GM19467 (cell line): ENCODE measurements at regions not wholly inside any gene's neighbourhood (a gene's known extent, or its start where the extent isn't known, plus 50 kb on each side); places are given as distances from the start of the nearest gene placed in this dataset.

Source experiments
- ATAC-seq: cut with Tn5 transposase; IDR thresholded peaks from one replicate; pipeline ENCODE4 v1.9.1; 2021; ENCODE audit warnings: mild to moderate bottlenecking, moderate library complexity; ENCODE audit not compliant: unreplicated experiment

DNA sequence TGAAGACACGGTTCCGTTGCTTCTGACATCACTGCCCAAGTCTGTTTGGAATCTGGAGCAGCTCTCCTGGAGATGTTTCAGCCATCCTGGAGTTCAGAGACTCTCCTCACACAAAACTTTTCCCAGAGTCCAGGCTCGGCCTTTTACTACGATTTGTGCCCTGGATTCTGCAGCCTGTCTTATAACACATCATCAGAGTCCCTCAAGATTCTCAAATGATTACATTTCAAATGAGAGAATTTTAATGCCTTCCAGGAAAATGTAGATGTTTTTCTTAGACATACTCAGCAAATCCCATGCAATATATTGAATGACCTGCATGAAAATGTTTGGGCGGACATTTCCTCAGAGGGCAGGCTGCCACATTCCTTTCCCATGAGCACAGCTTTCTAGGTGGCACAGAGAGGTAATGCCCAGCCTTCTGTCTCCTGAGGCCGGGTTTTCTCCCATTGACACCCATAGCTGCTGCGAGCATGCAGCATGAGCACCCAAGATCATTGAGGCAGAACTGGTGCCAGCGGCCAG lies 129.1 kb downstream of the SNX19 start:
- ATAC-seq: no peak

DNA sequence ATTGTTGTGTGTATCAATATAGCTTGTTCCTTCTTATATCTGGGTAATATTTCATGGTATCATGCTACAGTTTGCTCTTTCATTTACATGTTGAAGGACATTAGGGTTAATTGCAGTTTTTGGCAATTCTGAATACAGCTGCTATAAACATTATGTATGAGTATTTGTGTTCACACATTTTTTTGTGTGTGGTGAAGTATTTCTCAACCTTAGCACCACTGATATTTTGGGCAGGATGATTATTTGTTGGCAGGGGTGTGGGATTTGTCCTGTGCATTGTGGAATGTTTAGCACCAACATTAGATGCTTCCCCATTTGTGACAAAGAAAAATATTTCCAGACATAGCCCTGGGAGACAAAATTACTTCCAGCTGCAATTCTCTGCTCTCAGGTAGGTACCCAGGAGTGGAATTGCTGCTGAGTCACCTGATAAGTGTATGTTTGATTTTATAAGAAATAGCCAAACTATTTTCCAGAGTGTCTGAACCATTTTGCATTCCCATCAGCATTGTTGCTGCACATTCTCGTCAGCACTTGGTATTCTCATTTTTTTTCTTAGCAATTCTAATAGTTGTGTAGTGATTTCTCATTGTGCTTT lies 128.2 kb downstream of the SNX19 start:
- ATAC-seq: no peak

DNA sequence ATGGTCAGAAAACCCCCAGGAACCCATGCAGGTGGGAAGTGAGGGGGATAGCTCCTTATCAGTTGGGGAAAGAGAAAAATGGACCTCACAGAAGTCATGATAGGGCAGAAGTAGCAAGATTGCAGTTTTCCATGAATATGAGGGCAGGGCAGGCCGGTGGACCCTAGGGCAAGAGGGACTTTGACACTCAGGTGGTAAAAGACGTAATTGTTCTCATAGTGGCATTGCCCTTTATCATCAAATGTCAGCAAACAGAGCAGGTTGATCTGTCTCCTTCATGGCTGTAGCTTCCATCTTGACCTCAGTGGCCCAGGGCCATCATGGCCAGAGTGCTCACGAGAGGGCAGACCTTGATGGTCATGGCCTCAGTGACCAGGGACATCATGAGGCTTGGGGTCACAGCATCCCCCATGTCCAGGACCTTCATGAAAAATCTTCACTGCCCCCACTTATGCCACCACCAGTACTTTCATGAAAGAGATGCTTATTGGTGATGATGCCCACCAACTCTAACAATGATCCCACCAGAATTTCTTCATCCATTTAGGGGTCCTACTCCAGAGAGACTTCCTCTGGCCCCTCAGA lies 127.1 kb downstream of the SNX19 start:
- ATAC-seq: no peak

DNA sequence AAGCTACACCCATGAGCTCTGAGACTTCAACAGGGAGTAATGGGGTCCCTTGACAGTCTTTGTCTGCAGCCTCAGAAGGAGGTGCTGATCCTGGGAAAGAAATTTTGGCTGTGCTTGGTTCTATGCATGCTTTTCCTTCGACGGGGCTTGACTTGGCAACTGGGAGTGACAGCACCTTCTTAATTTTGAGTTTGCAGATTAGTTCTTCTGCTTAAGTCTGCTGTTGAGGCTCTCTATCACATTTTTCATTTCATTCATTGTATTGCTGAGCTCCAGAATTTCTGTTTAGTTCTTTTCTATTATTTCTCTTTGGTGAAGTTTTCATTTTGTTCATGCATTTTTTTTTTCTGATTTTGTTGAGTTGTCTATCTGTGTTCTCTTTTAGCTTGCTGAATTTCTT lies 125.6 kb downstream of the SNX19 start:
- ATAC-seq: no peak

DNA sequence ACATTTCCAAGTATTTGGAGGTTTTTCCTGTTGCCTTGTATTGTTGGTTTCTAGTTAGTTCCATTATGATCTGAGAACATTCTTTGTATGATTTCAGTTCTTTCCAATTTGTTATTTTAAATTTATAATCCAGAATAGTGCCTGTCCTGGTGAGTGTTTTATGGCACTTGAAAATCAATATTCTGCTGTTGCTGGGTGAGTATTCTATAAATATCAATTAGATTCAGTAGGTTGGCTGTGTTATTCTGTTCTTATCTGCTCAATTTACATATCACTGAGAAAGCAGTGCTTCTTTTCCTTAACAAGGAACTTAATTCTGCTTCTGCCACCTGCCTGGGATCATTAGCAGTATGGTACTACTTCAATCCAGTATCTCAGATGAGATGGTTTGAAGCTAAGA lies 123.5 kb downstream of the SNX19 start:
- no peak for ATAC-seq

DNA sequence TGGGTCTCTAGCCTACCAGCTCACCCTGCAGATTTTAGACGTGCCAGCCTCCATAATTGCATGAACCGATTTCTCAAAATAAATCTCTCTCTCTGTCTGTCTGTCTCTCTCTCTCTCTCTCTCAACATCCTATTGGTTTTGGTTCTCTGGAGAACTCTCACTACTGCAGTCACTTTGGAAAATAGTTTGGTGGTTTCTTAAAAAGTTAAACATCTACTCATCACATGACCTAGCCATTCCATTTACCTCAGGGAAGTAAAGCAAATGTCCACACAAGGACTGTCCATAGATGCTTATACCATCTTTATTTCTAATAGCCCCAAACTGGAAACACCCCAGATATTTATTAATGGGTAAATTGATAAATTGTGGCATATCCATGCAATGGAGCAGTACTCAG lies 119.5 kb downstream of the SNX19 start:
- no peak for ATAC-seq

DNA sequence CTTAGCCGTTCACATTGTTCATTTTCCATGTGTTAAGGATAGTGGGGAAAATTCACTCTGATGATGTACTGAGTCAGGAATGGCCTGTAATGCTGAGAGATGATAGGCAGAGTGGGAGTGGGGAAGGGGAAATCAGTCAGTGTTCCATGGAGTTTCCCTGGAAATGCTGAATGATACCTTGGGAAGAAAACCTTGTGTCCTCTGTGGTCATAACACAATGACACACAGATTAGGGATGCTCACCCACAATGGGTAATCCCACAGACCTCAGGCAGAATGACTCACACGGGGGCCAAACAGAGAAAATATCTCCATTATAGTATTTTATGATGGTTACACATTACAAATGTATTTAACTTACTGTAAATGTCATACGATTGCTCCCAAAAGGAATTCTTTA lies 118.0 kb downstream of the SNX19 start:
- no peak for ATAC-seq

DNA sequence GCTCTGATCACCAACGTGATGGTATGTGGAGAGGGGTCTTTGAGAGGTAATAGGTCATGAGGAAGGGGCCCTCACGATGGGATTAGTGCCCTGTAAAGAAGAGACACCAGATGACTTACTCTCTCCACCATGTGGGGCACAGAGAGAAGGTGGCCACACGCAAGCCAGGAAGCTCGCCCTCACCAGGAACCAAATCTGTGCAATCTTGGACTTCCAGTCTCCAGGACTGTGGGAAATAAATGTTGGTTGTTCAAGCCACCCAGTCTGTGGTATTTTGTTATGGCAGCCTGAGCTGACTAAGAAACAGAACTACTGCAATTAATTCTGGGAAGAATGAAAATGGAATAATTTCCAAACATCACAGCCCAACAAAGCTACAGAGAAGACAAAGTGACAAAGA lies 117.5 kb downstream of the SNX19 start:
- no peak for ATAC-seq

DNA sequence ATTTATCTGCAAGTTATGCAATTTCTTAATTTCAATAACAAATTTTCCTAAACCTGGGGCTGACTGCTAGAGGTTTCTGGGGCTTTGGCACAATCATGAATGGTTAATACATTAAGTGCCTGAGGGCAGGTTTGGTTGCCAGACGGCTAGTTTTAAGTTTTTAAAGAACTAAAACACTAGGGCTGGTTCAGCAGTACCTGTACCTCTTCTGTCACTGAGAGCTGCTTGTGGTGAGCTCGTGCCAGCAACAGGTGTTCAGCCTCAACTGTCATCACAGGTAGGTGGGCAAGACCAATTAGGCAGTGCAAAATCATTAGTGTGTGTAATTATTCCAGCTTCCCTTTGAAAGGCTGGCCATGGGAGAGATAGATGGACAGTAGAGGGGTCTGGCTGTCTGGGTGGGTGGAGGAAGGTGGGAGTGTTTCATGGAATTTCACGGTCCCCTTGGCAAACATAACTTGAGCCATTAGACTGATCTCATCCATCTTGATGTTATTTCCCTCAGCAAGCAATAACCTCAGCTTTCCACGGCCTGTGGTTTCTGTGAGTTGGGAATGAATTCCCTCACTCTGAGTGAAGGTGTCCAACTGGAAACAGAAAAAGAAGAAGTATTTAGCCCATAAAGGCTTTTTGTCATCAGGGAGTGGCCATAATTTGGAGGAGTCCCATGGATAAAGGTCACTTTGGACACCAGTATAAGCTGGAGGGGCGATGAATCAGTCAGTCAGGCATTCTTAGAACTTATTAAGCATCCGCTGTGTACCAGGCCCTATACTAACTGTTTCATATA lies 114.8 kb downstream of the SNX19 start:
- no peak for ATAC-seq

DNA sequence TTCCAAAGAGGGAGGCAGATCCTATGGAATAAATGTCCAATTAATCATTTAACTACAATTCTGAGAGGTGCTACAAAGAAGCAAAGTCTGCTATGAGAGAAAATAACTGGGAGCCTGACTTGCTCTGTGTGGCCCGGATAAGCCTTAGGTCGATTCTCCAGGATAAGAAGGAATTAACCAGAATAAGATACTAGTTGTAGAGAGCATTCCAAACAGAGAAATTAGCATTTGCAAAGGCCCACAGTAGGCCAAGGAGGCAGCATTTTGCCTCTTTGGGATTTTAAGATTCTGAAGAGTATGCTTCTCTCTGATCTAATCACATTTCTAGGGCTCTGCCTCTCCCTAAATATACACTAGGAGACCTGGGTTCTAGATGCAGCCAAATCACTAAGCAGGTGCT lies 113.7 kb downstream of the SNX19 start:
- ATAC-seq: no peak

DNA sequence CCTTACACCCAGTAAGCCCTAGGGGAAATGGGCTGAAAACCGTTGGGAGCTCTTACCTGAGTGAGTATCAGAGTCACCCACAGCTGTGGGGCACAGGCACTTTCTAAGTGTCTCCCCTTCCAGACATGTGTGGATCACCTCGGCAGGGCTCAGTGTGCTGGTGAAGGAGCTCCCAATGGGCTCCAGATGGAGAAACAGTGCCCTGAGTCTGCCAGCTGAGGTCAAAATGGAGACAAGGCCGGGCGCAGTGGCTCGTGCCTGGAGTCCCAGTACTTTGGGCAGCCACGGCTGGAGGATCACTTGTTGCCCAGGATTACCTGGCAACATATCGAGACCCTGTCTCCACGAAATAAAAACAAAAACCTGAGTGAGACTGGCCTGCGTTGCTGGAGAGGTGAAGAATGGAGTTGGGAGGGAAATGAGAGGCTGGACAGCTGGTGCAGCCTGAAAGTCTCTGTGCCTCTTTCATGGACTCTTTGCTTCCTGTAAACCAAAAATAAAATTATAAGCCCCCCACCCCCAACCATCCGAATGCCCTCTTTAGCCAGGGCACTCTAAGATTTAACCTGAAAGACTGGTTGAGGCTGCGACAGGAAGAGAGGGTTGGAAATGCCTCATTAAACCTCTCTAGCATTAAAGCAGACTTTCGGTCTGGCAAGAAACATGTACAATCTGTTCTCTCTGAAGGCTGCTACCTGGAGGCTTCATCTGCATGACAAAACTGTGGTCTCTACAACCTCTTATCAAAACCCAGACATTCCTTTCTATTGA lies 111.8 kb downstream of the SNX19 start:
- ATAC-seq: no peak

DNA sequence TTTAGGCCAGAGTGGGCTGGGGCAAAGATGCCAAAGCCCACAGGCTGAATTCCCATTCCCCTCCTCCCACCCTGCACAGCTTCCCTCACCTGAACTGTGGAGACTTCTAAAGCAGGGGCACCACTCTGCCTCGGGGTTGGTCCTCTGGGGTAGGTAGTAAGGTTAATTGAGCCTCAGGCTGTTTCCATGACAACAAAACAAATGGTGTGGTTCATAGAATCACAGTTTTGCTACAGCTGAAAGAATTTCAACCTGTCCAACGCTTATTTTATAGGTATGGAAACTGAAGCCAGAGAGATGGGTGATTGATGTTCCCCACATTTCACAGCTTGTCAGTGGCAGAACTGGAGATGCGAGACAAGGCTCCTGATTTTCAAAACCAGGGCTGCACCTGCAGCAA lies 109.5 kb downstream of the SNX19 start:
- no peak for ATAC-seq

DNA sequence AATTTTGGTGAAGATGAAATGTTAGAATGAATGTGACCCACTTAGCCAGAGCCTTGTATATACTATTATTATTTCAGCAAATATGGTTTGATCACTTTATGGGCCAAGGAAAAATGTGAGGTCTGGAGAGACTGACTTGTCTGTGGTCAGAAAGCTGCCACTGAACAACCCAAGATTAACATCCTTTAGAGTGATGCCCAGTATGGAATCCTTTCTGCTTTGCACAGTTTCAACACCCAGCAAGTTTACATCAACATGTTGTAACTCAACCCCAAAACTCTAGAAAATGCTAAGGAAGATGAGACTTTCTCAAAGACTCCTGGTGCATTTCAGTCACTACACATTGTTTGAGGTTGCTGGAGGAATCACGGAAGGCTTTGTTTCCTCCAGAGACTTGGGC lies 107.7 kb downstream of the SNX19 start:
- ATAC-seq: no peak

DNA sequence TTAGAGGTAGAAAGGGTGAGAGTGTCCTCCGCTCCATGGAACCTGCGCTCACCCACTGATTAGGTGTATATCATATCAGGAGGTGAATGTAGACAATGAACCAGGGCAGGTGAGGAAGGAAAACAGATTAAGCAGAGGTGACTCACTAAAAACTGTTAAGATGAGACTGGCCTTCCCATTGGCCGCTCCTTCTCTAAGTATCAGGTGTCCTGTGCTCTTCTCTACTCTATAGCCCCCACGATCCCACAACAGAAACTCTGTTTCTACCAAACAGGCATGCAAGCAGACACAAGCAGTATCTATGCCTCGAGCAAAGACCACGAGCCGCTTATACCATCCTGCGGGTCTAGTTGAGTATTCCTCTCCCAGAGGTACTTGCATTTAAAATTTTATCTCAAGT lies 103.1 kb downstream of the SNX19 start:
- ATAC-seq: no peak

DNA sequence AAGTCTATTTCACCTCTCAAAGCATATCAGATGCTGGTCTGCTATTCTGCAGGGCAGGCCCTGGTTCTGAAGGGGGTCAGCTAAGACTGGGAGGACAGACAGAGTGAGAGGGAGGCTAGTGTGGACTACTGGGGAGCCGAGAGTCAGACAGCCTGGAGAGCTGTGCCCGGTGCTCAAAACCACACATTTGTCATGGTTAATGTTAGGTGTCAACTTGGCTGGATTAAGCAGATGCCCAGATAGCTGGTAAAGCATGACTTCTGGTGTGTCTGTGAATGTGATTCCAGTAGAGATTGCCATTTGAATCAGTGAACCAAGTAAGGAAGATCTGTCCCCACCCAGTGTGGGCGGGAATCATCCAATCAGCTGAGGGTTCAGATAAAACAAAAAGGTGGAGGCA lies 102.6 kb downstream of the SNX19 start:
- no peak for ATAC-seq

DNA sequence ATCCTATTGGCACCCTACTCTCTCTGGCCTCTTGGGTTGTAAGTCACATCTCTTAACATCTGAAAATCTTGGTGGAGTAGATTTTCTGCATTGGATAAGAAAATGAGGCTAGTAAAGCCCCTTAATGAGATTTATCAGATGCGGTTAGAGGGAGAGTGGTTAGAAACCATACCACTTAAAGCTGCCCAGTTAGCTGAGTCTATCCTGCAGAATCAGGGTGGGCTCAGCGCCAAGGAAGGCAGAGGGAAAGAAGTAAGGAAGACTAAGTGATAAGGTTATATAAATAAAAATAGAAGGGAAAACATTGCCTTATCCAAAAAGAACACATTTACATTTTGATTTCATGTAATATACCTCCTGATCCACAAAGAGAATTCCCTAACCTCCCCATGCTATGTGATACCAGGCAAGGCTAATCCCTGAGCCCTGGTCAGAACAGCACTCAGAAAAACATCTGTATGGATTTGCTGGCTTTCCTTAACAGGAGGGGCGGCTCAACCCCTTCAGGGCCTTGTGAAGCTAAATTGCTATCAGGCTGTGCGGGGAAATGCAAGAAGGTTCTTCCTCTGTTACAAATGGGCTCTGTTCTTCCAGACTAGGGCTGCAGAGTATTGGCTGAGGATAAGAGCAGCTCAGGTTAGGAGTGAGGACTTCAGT lies 101.7 kb downstream of the SNX19 start:
- no peak for ATAC-seq

DNA sequence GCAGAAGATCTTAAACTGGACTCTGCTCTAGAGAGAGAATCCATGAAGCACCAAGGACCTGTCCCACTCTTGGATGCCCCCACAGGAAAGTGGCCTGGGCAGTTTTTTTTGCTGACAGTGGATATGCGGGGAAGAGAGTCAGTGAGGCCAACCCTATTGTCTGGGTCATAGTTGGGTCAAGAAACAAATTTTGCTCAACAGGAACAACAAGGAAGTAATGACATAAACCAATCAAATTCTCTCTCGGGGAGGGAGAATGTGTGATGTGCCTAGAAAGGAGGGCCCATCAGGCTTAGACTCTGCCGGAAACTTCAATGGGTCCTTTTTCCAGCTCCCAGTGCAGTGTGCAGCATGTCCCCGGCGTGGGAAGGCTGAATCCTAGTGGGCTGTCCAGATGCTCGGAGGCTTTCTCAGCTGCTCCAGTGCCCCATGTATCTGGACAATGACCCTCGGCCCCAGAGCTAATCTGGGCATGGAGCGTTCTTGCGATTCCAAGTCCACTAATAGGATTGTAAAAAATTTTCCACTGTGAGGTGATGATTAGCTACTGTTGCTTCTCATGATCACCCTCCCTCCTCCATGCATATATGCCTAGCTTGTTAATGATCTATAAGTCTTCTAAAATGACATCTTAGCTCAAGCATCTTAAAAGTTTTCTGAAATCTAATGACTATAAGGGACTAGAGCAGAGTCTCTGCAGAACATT lies 101.0 kb downstream of the SNX19 start:
- no peak for ATAC-seq

DNA sequence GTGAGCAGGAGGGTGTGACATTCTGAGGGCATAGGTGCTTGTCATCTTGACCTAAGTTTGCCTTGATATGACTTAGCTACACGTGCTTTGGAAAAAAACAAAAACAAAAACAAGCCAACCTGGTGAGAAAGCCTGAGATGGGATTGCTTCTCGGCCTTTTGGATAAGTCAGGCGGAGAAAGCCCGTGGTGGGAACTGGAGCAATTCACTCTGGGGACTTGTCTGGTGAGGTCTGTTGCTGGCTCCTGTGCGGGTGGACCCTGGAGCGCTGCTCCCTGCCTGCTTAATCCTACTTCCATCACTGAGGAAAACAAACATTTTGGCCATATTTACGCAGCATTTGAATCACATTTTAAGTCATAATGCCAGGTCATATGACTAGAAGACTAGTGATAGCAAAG lies 100.3 kb downstream of the SNX19 start:
- ATAC-seq: no peak

DNA sequence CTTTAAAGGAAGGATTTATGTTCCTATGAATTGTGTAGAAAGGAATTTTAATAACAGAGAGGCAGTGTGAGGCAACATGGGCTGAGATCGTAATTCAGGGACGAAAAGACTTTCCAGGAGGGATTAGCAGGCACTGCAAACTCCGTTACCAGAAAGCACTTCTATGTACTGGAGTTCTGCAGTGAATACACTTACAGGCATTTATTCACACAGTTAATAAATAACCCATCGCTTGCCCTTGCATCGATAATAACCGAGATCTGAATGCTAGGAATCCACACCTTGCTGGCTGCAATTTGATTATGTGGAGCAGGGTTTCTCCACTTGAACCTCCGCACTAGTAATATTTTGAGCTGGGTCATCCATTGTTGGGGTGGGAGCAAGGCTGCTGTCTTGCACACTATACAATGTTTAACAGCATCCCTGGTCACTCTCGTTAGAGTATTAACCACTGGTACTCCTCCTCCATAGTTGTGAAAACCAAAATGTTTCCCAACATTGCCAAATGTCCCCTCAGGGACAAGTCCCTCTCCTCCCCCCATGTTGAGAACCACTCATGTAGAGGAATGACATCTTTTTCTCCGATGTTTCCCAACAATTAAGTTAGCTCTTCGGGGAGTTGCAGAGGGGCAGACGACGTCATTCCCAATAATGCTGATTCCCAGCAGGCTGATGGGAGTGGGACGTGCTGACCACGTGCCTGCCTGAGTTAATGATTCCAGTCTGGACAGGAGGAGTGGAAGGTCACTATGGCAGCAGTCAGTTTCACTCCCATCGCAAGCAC lies 99.5 kb downstream of the SNX19 start:
- no peak for ATAC-seq
